Prostate gland (tissue), 2 donors: ENCODE measurements at regions not wholly inside any gene's neighbourhood (a gene's known extent, or its start where the extent isn't known, plus 50 kb on each side); places are given as distances from the start of the nearest gene placed in this dataset.

Experiments
- CTCF ChIP-seq, 4 experiments: fragments of 200-600 bp in 2 of 4; fragments of 450-650 bp in 2 of 4; sonication (generic) in 2 of 4; IDR thresholded peaks; 1 replicate in 3 of 4; 2 replicates in 1 of 4; pipeline ENCODE4 v1.5.1; 2016 to 2019; ENCODE audit warnings: antibody characterized with exemption in 4 of 4, mild to moderate bottlenecking in 2 of 4, moderate library complexity in 2 of 4
- POLR2A ChIP-seq: fragments of 450-650 bp; IDR thresholded peaks from one replicate; pipeline ENCODE4 v1.6.1; 2016; ENCODE audit warnings: antibody characterized with exemption, mild to moderate bottlenecking
- POLR2AphosphoS5 ChIP-seq: sonication (generic); formaldehyde crosslinking; IDR thresholded peaks from one replicate; pipeline ENCODE4 v1.6.1; 2017; ENCODE audit warnings: antibody characterized with exemption

GRCh38 chr16:79361132-79361751 is 239.3 kb downstream of the MAF start:
- TF ChIP-seq CTCF (IDR thresholded peaks at IDR 0.05), result no peak
- no peak for TF ChIP-seq POLR2A
- no peak for TF ChIP-seq POLR2AphosphoS5
